ENCODE measurements at regions not wholly inside any gene's neighbourhood (a gene's known extent, or its start where the extent isn't known, plus 50 kb on each side); places are given as distances from the start of the nearest gene placed in this dataset.

DNA sequence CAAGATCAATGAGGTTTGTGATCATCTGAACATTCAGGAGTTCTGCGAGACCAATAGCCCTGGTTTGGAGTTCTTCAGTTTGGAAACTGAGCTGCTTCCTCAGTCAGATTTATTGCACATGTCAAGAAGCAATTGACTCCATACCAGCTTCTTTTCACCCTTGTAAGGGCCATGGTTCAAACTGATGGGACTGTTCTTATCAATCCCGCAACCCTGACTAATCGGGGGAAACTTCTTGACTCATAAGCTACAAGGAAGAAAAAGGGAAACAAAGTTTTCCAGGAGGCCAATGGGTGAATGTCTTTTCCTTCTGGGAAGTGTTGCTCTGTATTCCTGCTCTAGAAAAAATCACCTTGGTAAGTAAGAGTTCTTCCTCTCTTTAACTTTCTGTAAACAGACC lies 187.9 kb downstream of the MIS18A start:
- POLR2A ChIA-PET, result no interaction called here
- in situ Hi-C loops (cut with HindIII; ENCODE audit: low pct_unique_long_range_greater_than_20kb, low sequenced_read_pairs) (no loop called here), intact Hi-C loops (cut with micrococcal nuclease; ENCODE audit: unreplicated experiment) (no loop called here)
- Histone ChIP-seq H3K27ac (ENCODE audit: low read length) (no peak overlapping the region), H3K27me3 (ENCODE audit: control insufficient read depth, insufficient read depth, low read length) (no peaks in the 10 kb centered on the region), H3K4me3 (ENCODE audit: low read depth in 2 of 2, low read length in 2 of 2) (no peak overlapping the region), H3K4me1 (ENCODE audit: control insufficient read depth, insufficient read depth, low read length) (no peaks in the 10 kb centered on the region), H3K9me3 (ENCODE audit: control insufficient read depth, insufficient read depth, low read depth, low read length) (no peaks in the 10 kb centered on the region), H3K36me3 (ENCODE audit: control insufficient read depth, insufficient read depth, low read length) (no peaks in the 10 kb centered on the region)
- DNase-seq (ENCODE audit: low read depth, low spot score) (no peak), ATAC-seq (no peak)
- TF ChIP-seq SIN3A (IDR thresholded peaks at IDR 0.05; ENCODE audit: borderline replicate concordance, insufficient read depth, low read depth, low read length), result no peak
- TF ChIP-seq POLR2AphosphoS5 (IDR thresholded peaks at IDR 0.05; ENCODE audit: low read depth, low read length), result no peak
- TF ChIP-seq, protein P1, sequence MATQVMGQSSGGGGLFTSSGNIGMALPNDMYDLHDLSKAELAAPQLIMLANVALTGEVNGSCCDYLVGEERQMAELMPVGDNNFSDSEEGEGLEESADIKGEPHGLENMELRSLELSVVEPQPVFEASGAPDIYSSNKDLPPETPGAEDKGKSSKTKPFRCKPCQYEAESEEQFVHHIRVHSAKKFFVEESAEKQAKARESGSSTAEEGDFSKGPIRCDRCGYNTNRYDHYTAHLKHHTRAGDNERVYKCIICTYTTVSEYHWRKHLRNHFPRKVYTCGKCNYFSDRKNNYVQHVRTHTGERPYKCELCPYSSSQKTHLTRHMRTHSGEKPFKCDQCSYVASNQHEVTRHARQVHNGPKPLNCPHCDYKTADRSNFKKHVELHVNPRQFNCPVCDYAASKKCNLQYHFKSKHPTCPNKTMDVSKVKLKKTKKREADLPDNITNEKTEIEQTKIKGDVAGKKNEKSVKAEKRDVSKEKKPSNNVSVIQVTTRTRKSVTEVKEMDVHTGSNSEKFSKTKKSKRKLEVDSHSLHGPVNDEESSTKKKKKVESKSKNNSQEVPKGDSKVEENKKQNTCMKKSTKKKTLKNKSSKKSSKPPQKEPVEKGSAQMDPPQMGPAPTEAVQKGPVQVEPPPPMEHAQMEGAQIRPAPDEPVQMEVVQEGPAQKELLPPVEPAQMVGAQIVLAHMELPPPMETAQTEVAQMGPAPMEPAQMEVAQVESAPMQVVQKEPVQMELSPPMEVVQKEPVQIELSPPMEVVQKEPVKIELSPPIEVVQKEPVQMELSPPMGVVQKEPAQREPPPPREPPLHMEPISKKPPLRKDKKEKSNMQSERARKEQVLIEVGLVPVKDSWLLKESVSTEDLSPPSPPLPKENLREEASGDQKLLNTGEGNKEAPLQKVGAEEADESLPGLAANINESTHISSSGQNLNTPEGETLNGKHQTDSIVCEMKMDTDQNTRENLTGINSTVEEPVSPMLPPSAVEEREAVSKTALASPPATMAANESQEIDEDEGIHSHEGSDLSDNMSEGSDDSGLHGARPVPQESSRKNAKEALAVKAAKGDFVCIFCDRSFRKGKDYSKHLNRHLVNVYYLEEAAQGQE (IDR thresholded peaks at IDR 0.05; ENCODE audit: insufficient read depth in 1 of 2, low read depth in 2 of 2, low read length in 1 of 2), result no peak
- TF ChIP-seq, protein P2, sequence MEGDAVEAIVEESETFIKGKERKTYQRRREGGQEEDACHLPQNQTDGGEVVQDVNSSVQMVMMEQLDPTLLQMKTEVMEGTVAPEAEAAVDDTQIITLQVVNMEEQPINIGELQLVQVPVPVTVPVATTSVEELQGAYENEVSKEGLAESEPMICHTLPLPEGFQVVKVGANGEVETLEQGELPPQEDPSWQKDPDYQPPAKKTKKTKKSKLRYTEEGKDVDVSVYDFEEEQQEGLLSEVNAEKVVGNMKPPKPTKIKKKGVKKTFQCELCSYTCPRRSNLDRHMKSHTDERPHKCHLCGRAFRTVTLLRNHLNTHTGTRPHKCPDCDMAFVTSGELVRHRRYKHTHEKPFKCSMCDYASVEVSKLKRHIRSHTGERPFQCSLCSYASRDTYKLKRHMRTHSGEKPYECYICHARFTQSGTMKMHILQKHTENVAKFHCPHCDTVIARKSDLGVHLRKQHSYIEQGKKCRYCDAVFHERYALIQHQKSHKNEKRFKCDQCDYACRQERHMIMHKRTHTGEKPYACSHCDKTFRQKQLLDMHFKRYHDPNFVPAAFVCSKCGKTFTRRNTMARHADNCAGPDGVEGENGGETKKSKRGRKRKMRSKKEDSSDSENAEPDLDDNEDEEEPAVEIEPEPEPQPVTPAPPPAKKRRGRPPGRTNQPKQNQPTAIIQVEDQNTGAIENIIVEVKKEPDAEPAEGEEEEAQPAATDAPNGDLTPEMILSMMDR (IDR thresholded peaks at IDR 0.05), result no peak
- no peak for TF ChIP-seq TCF7L2 (IDR thresholded peaks at IDR 0.05; ENCODE audit: low read depth, low read length)
- BruUV-seq (replicated peaks), result no TSS peak
- CTCF ChIA-PET, result no interaction called here

DNA sequence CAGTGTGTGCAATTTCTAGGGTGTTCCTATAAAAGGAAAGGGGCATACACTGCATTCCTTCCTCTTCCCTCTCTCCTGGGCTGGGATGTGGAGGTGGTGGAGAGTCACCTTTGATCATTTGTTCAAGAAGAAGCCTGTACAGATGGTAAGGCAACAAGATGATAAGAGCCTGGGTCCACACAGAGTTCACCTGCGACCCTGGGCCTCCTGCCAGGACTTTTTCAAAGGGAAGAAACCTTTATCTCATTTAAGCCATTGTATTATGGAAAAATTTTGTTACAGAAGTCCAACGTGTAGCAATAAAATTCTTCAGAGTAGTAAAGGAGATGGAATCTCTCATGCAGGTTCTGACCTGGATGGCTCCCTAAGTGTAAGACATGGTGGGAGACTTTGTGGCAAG lies 189.1 kb downstream of the MIS18A start:
- Histone ChIP-seq H3K36me3 (ENCODE audit: control insufficient read depth, insufficient read depth, low read length) (no peaks in the 10 kb centered on the region), H3K27ac (ENCODE audit: low read length) (no peak overlapping the region), H3K9me3 (ENCODE audit: control insufficient read depth, insufficient read depth, low read depth, low read length) (no peaks in the 10 kb centered on the region), H3K4me3 (ENCODE audit: low read depth in 2 of 2, low read length in 2 of 2) (no peak overlapping the region), H3K27me3 (ENCODE audit: control insufficient read depth, insufficient read depth, low read length) (no peaks in the 10 kb centered on the region), H3K4me1 (ENCODE audit: control insufficient read depth, insufficient read depth, low read length) (no peaks in the 10 kb centered on the region)
- ATAC-seq, result no peak
- in situ Hi-C loops (cut with HindIII; ENCODE audit: low pct_unique_long_range_greater_than_20kb, low sequenced_read_pairs) (no loop called here), intact Hi-C loops (cut with micrococcal nuclease; ENCODE audit: unreplicated experiment) (no loop called here)
- no peak for DNase-seq (ENCODE audit: low read depth, low spot score)
- POLR2A ChIA-PET, result no interaction called here
- BruUV-seq (replicated peaks), result no TSS peak
- CTCF ChIA-PET, result no interaction called here
- TF ChIP-seq, protein P1 (IDR thresholded peaks at IDR 0.05; ENCODE audit: insufficient read depth in 1 of 2, low read depth in 2 of 2, low read length in 1 of 2), result no peak
- TF ChIP-seq, protein P2 (IDR thresholded peaks at IDR 0.05), result no peak
- no peak for TF ChIP-seq POLR2AphosphoS5 (IDR thresholded peaks at IDR 0.05; ENCODE audit: low read depth, low read length)
- TF ChIP-seq SIN3A (IDR thresholded peaks at IDR 0.05; ENCODE audit: borderline replicate concordance, insufficient read depth, low read depth, low read length), result no peak
- no peak for TF ChIP-seq TCF7L2 (IDR thresholded peaks at IDR 0.05; ENCODE audit: low read depth, low read length)

Measured in Panc1 (cell line).